GM06990 (cell line): ENCODE measurements at regions not wholly inside any gene's neighbourhood (a gene's known extent, or its start where the extent isn't known, plus 50 kb on each side); places are given as distances from the start of the nearest gene placed in this dataset.

Experiments used
- DNase-seq: peaks from one replicate; pipeline ENCODE4 v3.0.0-alpha.2; 2011; ENCODE audit not compliant: insufficient read length; ENCODE audit errors: extremely low read depth
- H3K27me3 ChIP-seq: replicated peaks from 2 replicates; pipeline ENCODE4 v1.6.0; 2011; ENCODE audit warnings: low read length; ENCODE audit not compliant: control insufficient read depth, insufficient read depth
- H3K36me3 ChIP-seq: 2 replicates; pipeline ENCODE4 v1.5.1; 2011; ENCODE audit warnings: low read length; ENCODE audit not compliant: control insufficient read depth, insufficient read depth
- H3K4me3 ChIP-seq: replicated peaks from 2 replicates; pipeline ENCODE4 v1.5.1; 2011; ENCODE audit warnings: low read depth, mild to moderate bottlenecking, control low read depth, low read length
- CTCF ChIP-seq: IDR thresholded peaks from 2 replicates; pipeline ENCODE4 v1.5.1; 2011; ENCODE audit warnings: low read length, control low read depth, mild to moderate bottlenecking, inconsistent platforms; ENCODE audit not compliant: insufficient read depth, poor library complexity, severe bottlenecking

- no peaks in the 10 kb centered on the region for H3K36me3 ChIP-seq
- H3K27me3 ChIP-seq, result no peaks in the 10 kb centered on the region
- TF ChIP-seq CTCF, result no peak
- H3K4me3 ChIP-seq, result no peak overlapping the region
- no peak for DNase-seq
Measured at GRCh38 chr4:127236889-127237288, 395.9 kb upstream of the INTU start.

GRCh38 chr4:127237581-127237980 is 395.2 kb upstream of the INTU start:
- no peak overlapping the region for H3K4me3 ChIP-seq
- TF ChIP-seq CTCF, result no peak
- no peaks in the 10 kb centered on the region for H3K27me3 ChIP-seq
- H3K36me3 ChIP-seq, result no peaks in the 10 kb centered on the region
- no peak for DNase-seq

DNA sequence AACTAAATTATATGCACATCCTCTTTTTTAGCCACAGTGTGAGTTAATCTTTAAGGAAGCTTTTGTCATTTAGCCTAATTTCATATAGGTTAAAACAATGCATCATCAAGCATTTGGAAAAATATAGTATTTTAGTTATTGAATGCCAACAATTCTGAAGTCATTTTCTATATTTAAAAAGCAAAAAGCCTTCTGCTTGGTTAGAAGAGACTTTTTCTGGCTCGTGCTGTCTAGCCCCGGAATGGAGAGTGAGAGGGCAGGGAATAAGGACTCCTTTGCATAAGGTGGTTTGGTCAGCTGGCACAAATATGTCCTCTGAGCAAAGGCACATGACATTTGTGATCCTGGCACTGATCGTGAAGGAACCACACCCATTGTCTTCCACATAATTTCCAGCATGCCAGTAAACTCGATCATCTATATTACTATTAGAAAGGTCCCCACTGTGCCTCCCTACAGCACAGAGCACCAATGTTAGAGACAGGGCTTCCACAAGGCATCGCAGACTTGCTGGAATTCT is 393.7 kb upstream of the INTU start:
- no peaks in the 10 kb centered on the region for H3K27me3 ChIP-seq
- no peak overlapping the region for H3K4me3 ChIP-seq
- TF ChIP-seq CTCF, result no peak
- H3K36me3 ChIP-seq, result no peaks in the 10 kb centered on the region
- no peak for DNase-seq

DNA sequence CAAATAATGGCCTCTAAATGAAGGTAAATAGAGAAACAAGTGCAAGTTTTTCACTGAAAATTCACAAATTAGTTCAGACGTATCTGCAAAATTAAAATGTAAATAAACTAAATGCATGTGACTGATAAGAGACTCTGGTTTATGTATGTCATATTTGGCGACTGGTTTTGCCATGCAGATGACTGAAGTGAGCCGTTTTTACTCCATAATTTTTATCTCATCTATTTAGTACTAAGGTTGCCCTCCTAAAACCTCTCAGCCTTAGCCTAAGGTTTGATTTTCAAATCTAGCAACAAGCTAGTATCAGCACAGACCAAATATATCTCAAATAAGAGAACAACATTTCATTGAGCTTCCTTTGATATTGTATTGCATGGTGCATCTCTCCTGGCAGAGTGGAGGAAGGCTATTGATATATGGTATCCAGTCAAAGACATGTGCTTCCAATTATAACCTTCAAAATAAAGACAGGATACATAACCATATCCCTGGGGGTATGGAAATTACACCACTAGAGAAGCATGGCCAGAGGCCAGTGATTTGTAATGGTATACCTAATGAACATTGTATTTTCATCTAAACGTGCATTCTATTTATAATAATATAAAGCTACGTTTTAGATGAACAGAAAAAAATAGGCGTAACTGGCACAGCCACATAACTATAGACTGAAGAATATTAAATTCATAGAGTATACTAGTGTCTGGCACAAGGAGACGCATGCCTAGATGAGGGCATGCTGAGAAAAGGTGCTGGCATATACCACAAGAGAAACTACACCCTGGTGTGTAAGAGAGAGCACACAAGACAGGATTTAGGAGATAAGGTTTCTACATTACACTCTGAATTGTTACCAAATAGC is 392.6 kb upstream of the INTU start:
- Histone ChIP-seq H3K36me3 (no peaks in the 10 kb centered on the region), H3K4me3 (no peak overlapping the region), H3K27me3 (no peaks in the 10 kb centered on the region)
- DNase-seq, result no peak
- TF ChIP-seq CTCF, result no peak

- TF ChIP-seq CTCF, result no peak
- no peak for DNase-seq
- H3K4me3 ChIP-seq, result no peak overlapping the region
- no peaks in the 10 kb centered on the region for H3K27me3 ChIP-seq
- H3K36me3 ChIP-seq, result no peaks in the 10 kb centered on the region
Measured at GRCh38 chr4:127240764-127241105, 392.0 kb upstream of the INTU start.
